Common myeloid progenitor, CD34-positive (primary cell): ENCODE measurements at regions not wholly inside any gene's neighbourhood (a gene's known extent, or its start where the extent isn't known, plus 50 kb on each side); places are given as distances from the start of the nearest gene placed in this dataset.

Experiments
- CTCF ChIA-PET: fragments of 350-600 bp; sonication (Branson Sonifier 250); formaldehyde crosslinking; loops from one replicate; lab custom pipeline; 2021; ENCODE audit warnings: antibody characterized with exemption; lab: Charles Lee
- POLR2A ChIA-PET: fragments of 350-600 bp; sonication (Branson Sonifier 250); formaldehyde crosslinking; loops from one replicate; lab custom pipeline; 2021; ENCODE audit warnings: antibody characterized with exemption; lab: Charles Lee
- DNase-seq, 3 donors: peaks; one replicate each; pipeline versions ENCODE4 v3.0.0 to v3.0.0-alpha.2; 2013
- H3K27ac ChIP-seq, 2 experiments: 1 replicate in 1 of 2; 2 replicates in 1 of 2; pipeline ENCODE4 v1.7.0; 2013; ENCODE audit warnings: inconsistent platforms in 2 of 2, low read length in 2 of 2, mild to moderate bottlenecking in 2 of 2, low read depth in 1 of 2, moderate library complexity in 1 of 2; ENCODE audit not compliant: severe bottlenecking in 2 of 2, insufficient read depth in 1 of 2, poor library complexity in 1 of 2
- H3K27me3 ChIP-seq, 5 experiments: replicated peaks in 2 of 5; 1 replicate in 3 of 5; 2 replicates in 2 of 5; pipeline versions ENCODE4 v1.6.1 to v1.7.0; 2013; ENCODE audit warnings: low read length in 4 of 5, mild to moderate bottlenecking in 2 of 5, moderate library complexity in 2 of 5, inconsistent platforms in 1 of 5; ENCODE audit not compliant: insufficient read depth in 5 of 5, control insufficient read depth in 4 of 5
- H3K36me3 ChIP-seq, 4 experiments: 1 replicate in 2 of 4; 2 replicates in 2 of 4; pipeline versions ENCODE4 v1.6.1 to v1.7.0; 2013; ENCODE audit warnings: low read length in 3 of 4, control low read depth in 1 of 4, mild to moderate bottlenecking in 1 of 4; ENCODE audit not compliant: control insufficient read depth in 4 of 4, insufficient read depth in 4 of 4
- H3K4me1 ChIP-seq, 4 experiments: 1 replicate in 3 of 4; 2 replicates in 1 of 4; pipeline versions ENCODE4 v1.6.1 to v1.7.1; 2013; ENCODE audit warnings: low read length in 3 of 4, mild to moderate bottlenecking in 3 of 4, control low read depth in 1 of 4, inconsistent platforms in 1 of 4, moderate library complexity in 1 of 4; ENCODE audit not compliant: control insufficient read depth in 4 of 4, insufficient read depth in 4 of 4; ENCODE audit errors: control extremely low read depth in 1 of 4
- H3K4me3 ChIP-seq, 7 experiments: 1 replicate in 4 of 7; 2 replicates in 3 of 7; pipeline versions ENCODE4 v1.5.1 to v1.7.0; 2013; ENCODE audit warnings: mild to moderate bottlenecking in 7 of 7, low read length in 6 of 7, moderate library complexity in 6 of 7, inconsistent platforms in 2 of 7, low read depth in 2 of 7, control low read depth in 1 of 7; ENCODE audit not compliant: insufficient read depth in 4 of 7, control insufficient read depth in 1 of 7; ENCODE audit errors: extremely low read depth in 1 of 7
- H3K9me3 ChIP-seq, 5 experiments: 1 replicate in 4 of 5; 2 replicates in 1 of 5; pipeline versions ENCODE4 v1.6.1 to v1.7.1; 2013; ENCODE audit warnings: low read length in 4 of 5, mild to moderate bottlenecking in 2 of 5, inconsistent platforms in 1 of 5, low read depth in 1 of 5, moderate library complexity in 1 of 5; ENCODE audit not compliant: control insufficient read depth in 4 of 5, insufficient read depth in 2 of 5; ENCODE audit errors: control extremely low read depth in 1 of 5
- WGBS: methylation state at CpG from one replicate; pipeline ENCODE4 v1.1.5; 2013; ENCODE audit not compliant: insufficient coverage; 5-methylcytosine and 5-hydroxymethylcytosine counted together

DNA sequence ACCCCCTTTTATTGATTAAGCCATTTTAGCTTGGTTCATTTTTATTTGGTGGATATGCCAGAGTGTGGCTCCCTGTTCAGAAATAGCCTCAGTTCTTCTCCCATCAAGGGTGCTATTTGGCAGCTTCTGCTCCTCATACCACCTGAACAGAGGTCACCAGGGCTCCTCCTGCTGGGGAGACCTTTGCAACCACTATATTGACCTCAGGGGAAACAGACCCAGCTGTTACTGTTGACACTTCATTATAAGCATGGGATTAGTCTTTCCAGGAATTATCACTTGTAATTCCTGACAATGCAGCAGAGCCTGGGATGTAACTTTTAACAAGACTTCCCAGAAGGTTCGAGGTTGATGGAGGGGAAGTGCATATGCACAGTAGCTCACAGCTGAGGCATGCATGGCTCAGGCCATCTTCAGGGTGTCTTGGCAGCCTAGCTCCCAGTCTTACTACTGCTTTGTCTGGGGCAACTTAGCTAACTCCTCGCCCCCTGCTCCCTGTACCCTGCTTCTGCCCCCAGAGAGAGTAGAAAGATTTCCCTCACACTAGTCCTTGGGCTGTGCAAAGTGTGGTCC, 239.4 kb upstream of the SPRED2 start:
- Histone ChIP-seq H3K9me3 (peaks cover 8 to 46% (median 14%) of the 10 kb centered on the region in 5 experiments), H3K36me3 (no peaks in the 10 kb centered on the region), H3K27me3 (no peaks in the 10 kb centered on the region), H3K4me3 (no peak overlapping the region), H3K4me1 (no peaks in the 10 kb centered on the region), H3K27ac (no peak overlapping the region)
- 94% methylated on average over 2 of the region's 2 CpGs for WGBS
- POLR2A ChIA-PET = no interaction called here
- no peak for DNase-seq
- CTCF ChIA-PET = interaction anchor here (1.5 kb wide), 1 partner anchor 14 kb away, joined by 4 read pairs; no protein-coding TSS in a partner anchor

DNA sequence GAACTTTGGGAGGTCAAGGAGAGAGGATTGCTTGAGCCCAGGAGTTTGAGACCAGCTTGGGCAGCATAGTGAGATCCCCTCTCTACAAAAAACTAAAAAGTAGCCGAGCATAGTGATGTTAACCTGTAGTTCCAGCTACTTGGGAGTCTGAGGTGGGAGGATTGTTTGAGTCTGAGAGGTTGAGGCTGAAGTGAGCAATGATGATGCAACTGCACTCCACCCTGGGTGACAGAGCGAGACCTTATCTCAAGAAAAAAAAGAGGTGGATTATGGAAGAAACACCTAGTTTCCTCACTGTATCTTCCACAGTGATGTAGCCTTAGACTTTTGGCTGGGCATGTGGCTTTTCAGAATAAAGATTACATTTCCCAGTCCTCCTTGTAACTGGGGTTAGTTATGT, 237.2 kb upstream of the SPRED2 start:
- ChIA-PET POLR2A (no interaction called here), CTCF (interaction anchor here (0.7 kb wide), 1 partner anchor 29 kb away, joined by 3 read pairs; no protein-coding TSS in a partner anchor)
- Histone ChIP-seq H3K9me3 (peaks cover 4 to 31% (median 11%) of the 10 kb centered on the region in 5 experiments), H3K4me1 (no peaks in the 10 kb centered on the region), H3K36me3 (no peaks in the 10 kb centered on the region), H3K27ac (no peak overlapping the region), H3K4me3 (no peak overlapping the region), H3K27me3 (no peaks in the 10 kb centered on the region)
- no peak for DNase-seq
- WGBS = no CpG with 5 or more reads among the region's 2 CpGs

GRCh38 chr2:65668744-65669143, 236.3 kb upstream of the SPRED2 start:
- Histone ChIP-seq H3K4me3 (no peak overlapping the region), H3K4me1 (no peaks in the 10 kb centered on the region), H3K27ac (no peak overlapping the region), H3K27me3 (no peaks in the 10 kb centered on the region), H3K36me3 (no peaks in the 10 kb centered on the region), H3K9me3 (peaks cover 4 to 27% (median 11%) of the 10 kb centered on the region in 5 experiments)
- no peak for DNase-seq
- ChIA-PET CTCF (interaction anchor here (0.6 to 0.7 kb wide), 2 partner anchors 12 to 28 kb away, joined by 3 read pairs; no protein-coding TSS in a partner anchor), POLR2A (no interaction called here)

DNA sequence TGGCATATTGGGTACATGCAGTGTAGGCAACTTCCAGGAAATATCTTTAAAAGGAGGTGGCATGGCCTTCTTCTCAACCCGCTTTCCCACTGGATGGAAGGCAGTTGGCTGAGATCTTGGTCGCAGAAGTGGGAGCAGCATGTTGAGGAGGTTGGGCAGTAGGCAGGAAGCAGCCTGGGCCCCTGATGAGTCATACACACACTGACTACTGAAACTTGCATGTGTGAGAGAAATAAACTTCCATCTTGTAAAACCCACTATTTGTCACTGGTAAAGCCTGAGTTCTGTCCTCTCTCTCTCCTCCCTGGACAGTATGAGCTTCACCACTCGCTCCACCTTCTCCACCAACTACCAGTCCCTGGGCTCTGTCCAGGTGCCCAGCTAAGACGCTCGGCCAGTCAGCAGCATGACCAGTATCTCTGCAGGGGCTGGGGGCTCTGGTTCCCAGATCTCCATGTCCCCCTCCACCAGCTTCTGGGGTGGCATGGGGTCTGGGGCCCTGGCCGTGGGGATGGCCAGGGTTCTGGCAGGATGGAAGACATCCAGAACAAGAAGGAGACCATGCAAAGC, 233.8 kb upstream of the SPRED2 start:
- Histone ChIP-seq H3K27ac (no peak overlapping the region), H3K36me3 (no peaks in the 10 kb centered on the region), H3K4me3 (no peak overlapping the region), H3K4me1 (no peaks in the 10 kb centered on the region), H3K27me3 (no peaks in the 10 kb centered on the region), H3K9me3 (peaks cover 4 to 27% (median 11%) of the 10 kb centered on the region in 5 experiments)
- POLR2A ChIA-PET = no interaction called here
- CTCF ChIA-PET = no interaction called here
- peak in 2 of 3 donors; percentile 35 to 40 for DNase-seq
- WGBS = 96% methylated on average over 4 of the region's 6 CpGs

GRCh38 chr2:65664931-65665330, 232.5 kb upstream of the SPRED2 start:
- Histone ChIP-seq H3K9me3 (peaks cover 4 to 26% (median 11%) of the 10 kb centered on the region in 5 experiments), H3K4me1 (no peaks in the 10 kb centered on the region), H3K4me3 (no peak overlapping the region), H3K27ac (no peak overlapping the region), H3K36me3 (no peaks in the 10 kb centered on the region), H3K27me3 (no peaks in the 10 kb centered on the region)
- WGBS = 100% methylated on average over 2 of the region's 2 CpGs
- CTCF ChIA-PET = no interaction called here
- POLR2A ChIA-PET = no interaction called here
- no peak for DNase-seq

GRCh38 chr2:65663831-65664407, 231.5 kb upstream of the SPRED2 start:
- Histone ChIP-seq H3K4me1 (no peaks in the 10 kb centered on the region), H3K9me3 (peaks cover 1 to 17% (median 9%) of the 10 kb centered on the region in 5 experiments), H3K4me3 (no peak overlapping the region), H3K36me3 (no peaks in the 10 kb centered on the region), H3K27me3 (no peaks in the 10 kb centered on the region), H3K27ac (no peak overlapping the region)
- POLR2A ChIA-PET = no interaction called here
- DNase-seq = no peak
- 77% methylated on average over 6 of the region's 6 CpGs for WGBS
- CTCF ChIA-PET = interaction anchor here (1.1 kb wide), 1 partner anchor 41 kb away, joined by 3 read pairs; no protein-coding TSS in a partner anchor
